ENCODE measurements at regions not wholly inside any gene's neighbourhood (a gene's known extent, or its start where the extent isn't known, plus 50 kb on each side); places are given as distances from the start of the nearest gene placed in this dataset.

DNA sequence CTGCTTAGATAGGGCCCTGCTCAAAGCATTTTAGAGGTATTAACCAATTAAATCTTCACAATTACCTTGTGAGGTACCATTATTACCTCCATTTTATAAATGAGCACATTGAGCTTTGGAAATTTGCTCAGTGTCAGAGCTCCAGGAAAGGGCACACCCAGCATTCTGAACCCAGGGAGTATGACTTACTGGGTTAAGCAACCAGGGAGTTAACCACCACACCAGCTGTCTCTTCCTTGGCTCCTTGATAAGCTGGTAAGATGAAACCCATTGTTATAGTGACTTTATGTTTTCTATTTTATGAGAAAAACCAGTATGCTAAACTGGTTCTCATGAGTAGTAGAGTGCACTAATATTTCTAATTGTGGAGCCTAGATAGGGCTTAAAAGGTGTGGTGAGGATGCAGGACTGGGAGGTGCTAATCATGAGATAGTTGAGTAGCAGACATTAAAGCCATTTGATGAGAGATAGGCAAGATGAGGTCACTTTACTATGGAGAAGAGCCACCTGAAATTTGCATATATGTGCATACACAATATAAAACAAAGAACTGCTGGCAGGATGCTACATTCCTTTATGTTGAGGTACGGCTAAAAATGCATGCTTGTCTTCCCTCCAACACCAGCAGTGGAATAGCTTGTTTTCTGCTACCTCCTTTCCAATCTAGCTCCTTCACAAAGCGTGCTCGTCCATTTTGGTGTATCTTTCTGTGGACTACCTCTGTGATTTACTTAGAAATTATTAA is 556.1 kb downstream of the SPRY1 start:
- TF ChIP-seq POLR2A (IDR thresholded peaks at IDR 0.05; ENCODE audit: low read length), result no peak
- no peak for TF ChIP-seq GATA1 (IDR thresholded peaks at IDR 0.05; ENCODE audit: low read depth, low read length)

Measured in erythroblast (primary cell).